ENCODE measurements at regions not wholly inside any gene's neighbourhood (a gene's known extent, or its start where the extent isn't known, plus 50 kb on each side); places are given as distances from the start of the nearest gene placed in this dataset.

- Mint-ChIP-seq H3K9me3 (no peaks in the 10 kb centered on the region), H3K27ac (no peak overlapping the region), H3K4me1 (ENCODE audit: low read depth) (peaks cover 6% of the 10 kb centered on the region), H3K4me3 (no peak overlapping the region), H3K27me3 (no peaks in the 10 kb centered on the region), H3K36me3 (ENCODE audit: low read depth) (no peaks in the 10 kb centered on the region)
- no peak for TF ChIP-seq CTCF (IDR thresholded peaks at IDR 0.05)
- Histone ChIP-seq H3K4me3 (ENCODE audit: low read length) (no peak overlapping the region), H3K36me3 (ENCODE audit: insufficient read depth, low read length) (no peaks in the 10 kb centered on the region), H3K27ac (ENCODE audit: low read depth in 1 of 2, low read length in 2 of 2) (no peak overlapping the region), H3K27me3 (ENCODE audit: control insufficient read depth in 1 of 2, insufficient read depth in 2 of 2, low read length in 2 of 2) (no peaks in the 10 kb centered on the region), H3K9me3 (ENCODE audit: control insufficient read depth in 1 of 2, insufficient read depth in 1 of 2, low read length in 2 of 2) (no peaks in the 10 kb centered on the region), H3K4me1 (ENCODE audit: insufficient read depth, low read length) (no peaks in the 10 kb centered on the region)
- ATAC-seq (ENCODE audit: poor library complexity) (no peak), DNase-seq (no peak)
- POLR2A ChIA-PET: no interaction called here
- CTCF ChIA-PET: no interaction called here
- intact Hi-C loops (cut with DNase I, micrococcal nuclease): no loop called here
Observed at GRCh38 chr2:60216452-60216995, 336.9 kb downstream of the BCL11A start.

GRCh38 chr2:60215386-60215901 is 338.0 kb downstream of the BCL11A start:
- H3K4me3 Mint-ChIP-seq: no peak overlapping the region
- H3K27me3 Mint-ChIP-seq: no peaks in the 10 kb centered on the region
- no peak overlapping the region for H3K27ac ChIP-seq (ENCODE audit: low read depth in 1 of 2, low read length in 2 of 2)
- H3K36me3 ChIP-seq (ENCODE audit: insufficient read depth, low read length): no peaks in the 10 kb centered on the region
- H3K4me3 ChIP-seq (ENCODE audit: low read length): no peak overlapping the region
- intact Hi-C loops (cut with DNase I, micrococcal nuclease): no loop called here
- no peak overlapping the region for H3K27ac Mint-ChIP-seq
- DNase-seq: no peak
- no peaks in the 10 kb centered on the region for H3K27me3 ChIP-seq (ENCODE audit: control insufficient read depth in 1 of 2, insufficient read depth in 2 of 2, low read length in 2 of 2)
- POLR2A ChIA-PET: no interaction called here
- H3K4me1 Mint-ChIP-seq (ENCODE audit: low read depth): peaks cover 6% of the 10 kb centered on the region
- no peaks in the 10 kb centered on the region for H3K36me3 Mint-ChIP-seq (ENCODE audit: low read depth)
- H3K9me3 ChIP-seq (ENCODE audit: control insufficient read depth in 1 of 2, insufficient read depth in 1 of 2, low read length in 2 of 2): no peaks in the 10 kb centered on the region
- TF ChIP-seq CTCF (IDR thresholded peaks at IDR 0.05): no peak
- H3K4me1 ChIP-seq (ENCODE audit: insufficient read depth, low read length): no peaks in the 10 kb centered on the region
- ATAC-seq (ENCODE audit: poor library complexity): no peak
- H3K9me3 Mint-ChIP-seq: no peaks in the 10 kb centered on the region
- CTCF ChIA-PET: no interaction called here

GRCh38 chr2:60214626-60214875 is 338.9 kb downstream of the BCL11A start:
- no peaks in the 10 kb centered on the region for H3K27me3 ChIP-seq (ENCODE audit: control insufficient read depth in 1 of 2, insufficient read depth in 2 of 2, low read length in 2 of 2)
- no peaks in the 10 kb centered on the region for H3K4me1 ChIP-seq (ENCODE audit: insufficient read depth, low read length)
- intact Hi-C loops (cut with DNase I, micrococcal nuclease): no loop called here
- DNase-seq: no peak
- H3K36me3 ChIP-seq (ENCODE audit: insufficient read depth, low read length): no peaks in the 10 kb centered on the region
- Mint-ChIP-seq H3K4me1 (ENCODE audit: low read depth) (peaks cover 6% of the 10 kb centered on the region), H3K27ac (no peak overlapping the region), H3K27me3 (no peaks in the 10 kb centered on the region), H3K9me3 (no peaks in the 10 kb centered on the region), H3K36me3 (ENCODE audit: low read depth) (no peaks in the 10 kb centered on the region), H3K4me3 (no peak overlapping the region)
- no peaks in the 10 kb centered on the region for H3K9me3 ChIP-seq (ENCODE audit: control insufficient read depth in 1 of 2, insufficient read depth in 1 of 2, low read length in 2 of 2)
- H3K27ac ChIP-seq (ENCODE audit: low read depth in 1 of 2, low read length in 2 of 2): no peak overlapping the region
- ATAC-seq (ENCODE audit: poor library complexity): no peak
- TF ChIP-seq CTCF (IDR thresholded peaks at IDR 0.05): no peak
- no peak overlapping the region for H3K4me3 ChIP-seq (ENCODE audit: low read length)
- POLR2A ChIA-PET: no interaction called here
- CTCF ChIA-PET: no interaction called here

Measured in CD4-positive, alpha-beta T cell (primary cell).